Retinal pigment epithelial cell (primary cell): ENCODE measurements at regions not wholly inside any gene's neighbourhood (a gene's known extent, or its start where the extent isn't known, plus 50 kb on each side); places are given as distances from the start of the nearest gene placed in this dataset.

Source experiments
- DNase-seq: peaks from one replicate; pipeline ENCODE4 v3.0.0-alpha.2; 2010; ENCODE audit warnings: low read depth
- H3K4me3 ChIP-seq: 2 replicates; pipeline ENCODE4 v1.5.1; 2011; ENCODE audit warnings: mild to moderate bottlenecking, low read length, control low read depth, moderate library complexity
- TF ChIP-seq, protein P1 (sequence below): conservative IDR thresholded peaks from 2 replicates; pipeline ENCODE4 v1.5.1; 2011; ENCODE audit warnings: low read depth, low read length, control low read depth, inconsistent platforms

DNA sequence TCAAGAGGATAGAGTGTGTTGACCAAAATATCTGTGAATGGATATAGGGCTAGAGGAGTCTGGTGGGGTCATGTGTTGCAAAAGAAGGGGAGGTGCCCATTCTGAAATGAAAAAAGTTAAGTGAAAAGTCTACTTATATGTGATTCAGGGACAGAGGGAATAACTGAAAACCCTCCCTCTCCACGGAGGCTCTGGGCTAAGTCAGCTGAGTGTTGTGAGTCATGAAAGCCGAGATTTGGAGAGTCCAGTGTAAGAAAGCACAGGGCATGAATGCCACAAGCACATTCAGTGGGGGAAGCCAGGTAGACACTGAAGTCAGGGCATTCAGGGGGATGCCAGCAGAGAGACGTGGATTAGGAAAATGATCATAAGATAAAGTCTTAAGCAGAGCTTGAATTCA is 871.9 kb downstream of the TSN start:
- TF ChIP-seq, protein P1, sequence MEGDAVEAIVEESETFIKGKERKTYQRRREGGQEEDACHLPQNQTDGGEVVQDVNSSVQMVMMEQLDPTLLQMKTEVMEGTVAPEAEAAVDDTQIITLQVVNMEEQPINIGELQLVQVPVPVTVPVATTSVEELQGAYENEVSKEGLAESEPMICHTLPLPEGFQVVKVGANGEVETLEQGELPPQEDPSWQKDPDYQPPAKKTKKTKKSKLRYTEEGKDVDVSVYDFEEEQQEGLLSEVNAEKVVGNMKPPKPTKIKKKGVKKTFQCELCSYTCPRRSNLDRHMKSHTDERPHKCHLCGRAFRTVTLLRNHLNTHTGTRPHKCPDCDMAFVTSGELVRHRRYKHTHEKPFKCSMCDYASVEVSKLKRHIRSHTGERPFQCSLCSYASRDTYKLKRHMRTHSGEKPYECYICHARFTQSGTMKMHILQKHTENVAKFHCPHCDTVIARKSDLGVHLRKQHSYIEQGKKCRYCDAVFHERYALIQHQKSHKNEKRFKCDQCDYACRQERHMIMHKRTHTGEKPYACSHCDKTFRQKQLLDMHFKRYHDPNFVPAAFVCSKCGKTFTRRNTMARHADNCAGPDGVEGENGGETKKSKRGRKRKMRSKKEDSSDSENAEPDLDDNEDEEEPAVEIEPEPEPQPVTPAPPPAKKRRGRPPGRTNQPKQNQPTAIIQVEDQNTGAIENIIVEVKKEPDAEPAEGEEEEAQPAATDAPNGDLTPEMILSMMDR = no peak
- H3K4me3 ChIP-seq = no peak overlapping the region
- DNase-seq = peak; percentile 29

DNA sequence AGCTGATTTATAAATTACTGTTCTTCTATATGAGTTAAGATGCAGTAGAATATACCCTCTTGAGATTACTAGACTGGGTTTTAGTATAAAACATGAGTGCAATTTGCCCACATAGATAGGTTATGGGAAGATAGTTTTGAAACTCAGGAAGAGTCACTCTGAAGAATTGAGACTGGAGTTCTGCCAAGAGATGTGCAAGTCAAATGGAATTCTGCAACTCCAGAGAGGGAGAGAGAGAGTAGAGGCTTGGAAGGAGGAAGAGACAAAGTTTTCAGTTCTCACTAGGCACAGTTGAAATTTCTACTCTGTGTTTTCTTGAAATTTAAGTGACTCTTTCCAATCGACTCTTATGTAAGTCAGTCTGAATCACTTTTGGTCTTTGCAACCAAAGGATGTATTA is 878.8 kb downstream of the TSN start:
- no peak for DNase-seq
- no peak overlapping the region for H3K4me3 ChIP-seq
- TF ChIP-seq, protein P1 = no peak

DNA sequence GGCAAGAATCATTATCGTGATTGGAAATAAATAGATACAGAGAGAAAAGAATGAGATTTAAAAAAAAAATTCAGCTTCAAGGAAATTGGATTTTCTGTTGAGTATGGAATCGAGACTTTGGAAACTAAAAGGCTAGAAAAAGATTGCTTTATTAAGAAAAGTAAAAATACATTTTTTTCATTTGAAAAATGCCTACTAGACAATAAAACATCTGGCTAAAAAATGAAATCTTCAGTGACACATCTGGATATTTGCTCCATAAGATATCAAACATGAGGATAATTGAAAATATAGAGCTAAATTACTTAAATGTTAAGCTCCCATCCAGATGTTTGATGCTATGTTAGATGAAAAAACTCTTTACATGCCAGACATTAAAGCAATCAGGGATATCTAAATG is 879.5 kb downstream of the TSN start:
- no peak overlapping the region for H3K4me3 ChIP-seq
- no peak for DNase-seq
- TF ChIP-seq, protein P1 = no peak

DNA sequence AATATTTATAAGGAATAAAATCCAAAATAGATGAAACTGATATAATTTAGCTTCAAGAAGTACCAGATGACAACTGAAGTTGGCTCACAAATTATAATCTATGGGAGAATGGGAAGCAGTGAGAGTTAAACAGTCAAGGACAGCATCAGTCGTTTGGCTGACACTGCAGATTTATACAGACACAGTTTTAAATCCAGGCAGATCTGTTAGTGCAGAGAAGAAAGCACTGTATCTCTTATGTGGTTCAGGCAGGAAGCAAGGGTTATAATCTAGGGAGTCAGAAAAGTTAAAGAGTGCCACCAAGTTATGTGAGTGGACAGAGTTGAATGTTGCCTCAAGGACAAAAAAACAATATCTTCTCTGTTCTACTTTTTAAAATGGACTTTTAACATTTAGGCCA is 880.2 kb downstream of the TSN start:
- H3K4me3 ChIP-seq = no peak overlapping the region
- TF ChIP-seq, protein P1 = no peak
- DNase-seq = no peak

DNA sequence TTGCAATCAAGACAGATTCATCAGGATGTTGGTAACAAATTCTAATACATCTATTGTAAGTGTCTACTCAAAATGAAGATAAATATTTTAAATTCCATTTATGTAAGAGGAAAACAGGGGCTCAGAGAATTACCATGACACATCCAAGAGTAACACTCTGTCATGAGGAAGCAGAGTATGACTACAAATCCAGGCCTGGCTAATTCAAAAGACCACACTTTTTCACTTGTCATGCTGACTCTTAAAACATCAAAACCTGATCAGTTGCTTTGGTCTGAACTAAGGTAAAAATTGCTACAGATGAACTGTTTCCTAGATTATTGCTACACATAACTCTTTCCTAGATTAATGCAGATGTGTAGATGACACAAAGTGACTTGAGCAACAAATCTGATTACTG is 880.6 kb downstream of the TSN start:
- H3K4me3 ChIP-seq = no peak overlapping the region
- TF ChIP-seq, protein P1 = no peak
- no peak for DNase-seq

DNA sequence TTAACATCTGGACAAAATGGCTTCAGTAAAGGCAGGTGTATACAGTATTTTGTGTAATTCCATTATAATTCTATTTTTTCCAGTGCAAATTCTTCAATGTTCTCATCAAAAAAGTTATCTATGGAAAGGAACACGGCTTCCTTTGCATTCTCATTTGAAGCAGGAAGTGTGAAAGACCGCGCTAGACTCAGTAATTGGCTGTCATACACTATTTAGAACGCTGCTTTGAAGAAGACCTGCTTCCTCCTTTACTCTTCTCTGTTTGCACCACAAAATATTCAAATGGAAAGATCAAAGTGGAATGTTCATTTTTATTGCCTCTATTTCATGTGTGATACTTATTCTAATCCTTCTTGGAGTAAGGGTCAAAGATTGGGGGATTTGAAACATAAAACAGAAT is 883.7 kb downstream of the TSN start:
- no peak overlapping the region for H3K4me3 ChIP-seq
- TF ChIP-seq, protein P1 = no peak
- no peak for DNase-seq

DNA sequence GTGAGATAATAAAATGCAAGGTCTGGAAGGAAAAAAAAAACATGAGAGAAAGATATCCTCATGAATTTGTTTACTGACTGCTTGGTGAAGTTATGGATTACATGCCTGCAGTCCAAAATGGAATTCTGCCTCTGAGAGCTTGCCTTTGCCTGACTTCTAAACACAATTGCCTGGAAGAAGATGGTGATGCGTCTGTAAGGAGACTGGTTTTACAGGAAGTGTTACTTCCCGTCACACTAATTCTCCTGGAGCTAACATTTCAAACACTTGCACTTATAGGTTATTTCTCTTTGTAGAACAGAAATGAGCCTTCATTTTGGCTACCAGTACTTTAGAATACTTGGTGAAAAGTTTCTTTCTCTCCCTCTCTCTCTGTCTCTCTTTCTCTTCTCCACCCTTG is 884.3 kb downstream of the TSN start:
- DNase-seq = no peak
- TF ChIP-seq, protein P1 = no peak
- no peak overlapping the region for H3K4me3 ChIP-seq
